ENCODE measurements at regions not wholly inside any gene's neighbourhood (a gene's known extent, or its start where the extent isn't known, plus 50 kb on each side); places are given as distances from the start of the nearest gene placed in this dataset.

DNA sequence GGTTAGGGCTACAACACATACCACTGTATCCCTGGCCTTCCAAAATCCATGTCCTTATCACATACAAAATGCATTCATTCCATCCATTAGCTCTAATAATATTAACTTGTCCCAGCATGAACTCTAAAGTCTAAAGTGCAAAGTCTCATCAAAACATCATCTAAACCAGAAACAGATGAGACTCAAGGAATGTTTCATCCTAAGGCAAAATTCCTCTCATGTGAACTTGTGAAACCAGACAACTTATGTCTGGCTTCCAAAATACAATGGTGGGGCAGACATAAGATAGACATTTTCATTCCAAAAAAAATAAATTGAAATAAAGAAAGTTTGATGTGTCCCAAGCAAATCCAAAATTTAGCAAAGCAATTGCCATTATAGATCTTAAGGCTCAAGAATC lies 257.4 kb downstream of the HTR1B start:
- Mint-ChIP-seq H3K4me3 (no peak overlapping the region), H3K27me3 (no peaks in the 10 kb centered on the region), H3K9me3 (peaks cover 0 to 23% (median 6%) of the 10 kb centered on the region in 11 donors), H3K4me1 (no peaks in the 10 kb centered on the region), H3K27ac (no peak overlapping the region), H3K36me3 (no peaks in the 10 kb centered on the region)
- intact Hi-C loops (cut with micrococcal nuclease) = no loop called here
- Histone ChIP-seq H3K27me3 (ENCODE audit: control insufficient read depth in 2 of 2, insufficient read depth in 2 of 2, low read length in 2 of 2) (no peaks in the 10 kb centered on the region), H3K9me3 (ENCODE audit: control insufficient read depth in 2 of 3, low read length in 3 of 3) (no peaks in the 10 kb centered on the region), H3K4me1 (ENCODE audit: control insufficient read depth in 2 of 2, insufficient read depth in 2 of 2, low read length in 2 of 2) (no peaks in the 10 kb centered on the region), H3K27ac (ENCODE audit: low read depth, low read length) (no peak overlapping the region), H3K4me3 (ENCODE audit: low read length) (no peak overlapping the region), H3K36me3 (ENCODE audit: control insufficient read depth in 2 of 3, insufficient read depth in 3 of 3, low read length in 3 of 3) (no peaks in the 10 kb centered on the region)
- ATAC-seq (no peak), DNase-seq (no peak)
- ChIA-PET CTCF (no interaction called here), POLR2A (no interaction called here)

DNA sequence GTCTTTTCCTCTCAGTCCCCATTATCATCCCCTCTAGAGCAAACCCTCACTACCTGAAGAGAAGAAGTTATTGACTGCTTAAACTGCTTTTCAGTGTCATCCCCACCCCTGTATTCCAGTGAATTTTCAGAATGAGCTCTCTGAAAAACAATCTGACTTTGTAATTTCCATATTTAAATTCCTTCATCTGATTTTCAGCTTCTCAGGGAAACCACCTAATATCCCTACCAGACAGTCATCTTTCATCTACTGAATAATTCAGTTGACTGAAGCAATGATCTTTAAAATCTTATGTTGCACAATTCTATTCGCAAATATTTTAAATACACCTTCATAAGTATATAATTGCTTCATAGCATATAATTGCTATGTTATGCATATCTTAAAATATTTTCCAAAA lies 258.7 kb downstream of the HTR1B start:
- Histone ChIP-seq H3K4me3 (ENCODE audit: low read length) (no peak overlapping the region), H3K9me3 (ENCODE audit: control insufficient read depth in 2 of 3, low read length in 3 of 3) (no peaks in the 10 kb centered on the region), H3K4me1 (ENCODE audit: control insufficient read depth in 2 of 2, insufficient read depth in 2 of 2, low read length in 2 of 2) (no peaks in the 10 kb centered on the region), H3K27ac (ENCODE audit: low read depth, low read length) (no peak overlapping the region), H3K36me3 (ENCODE audit: control insufficient read depth in 2 of 3, insufficient read depth in 3 of 3, low read length in 3 of 3) (no peaks in the 10 kb centered on the region), H3K27me3 (ENCODE audit: control insufficient read depth in 2 of 2, insufficient read depth in 2 of 2, low read length in 2 of 2) (no peaks in the 10 kb centered on the region)
- Mint-ChIP-seq H3K4me1 (no peaks in the 10 kb centered on the region), H3K9me3 (peaks cover 0 to 30% (median 7%) of the 10 kb centered on the region in 11 donors), H3K27me3 (no peaks in the 10 kb centered on the region), H3K27ac (no peak overlapping the region), H3K4me3 (no peak overlapping the region), H3K36me3 (no peaks in the 10 kb centered on the region)
- DNase-seq (no peak), ATAC-seq (no peak)
- CTCF ChIA-PET = no interaction called here
- POLR2A ChIA-PET = no interaction called here
- intact Hi-C loops (cut with micrococcal nuclease) = no loop called here

DNA sequence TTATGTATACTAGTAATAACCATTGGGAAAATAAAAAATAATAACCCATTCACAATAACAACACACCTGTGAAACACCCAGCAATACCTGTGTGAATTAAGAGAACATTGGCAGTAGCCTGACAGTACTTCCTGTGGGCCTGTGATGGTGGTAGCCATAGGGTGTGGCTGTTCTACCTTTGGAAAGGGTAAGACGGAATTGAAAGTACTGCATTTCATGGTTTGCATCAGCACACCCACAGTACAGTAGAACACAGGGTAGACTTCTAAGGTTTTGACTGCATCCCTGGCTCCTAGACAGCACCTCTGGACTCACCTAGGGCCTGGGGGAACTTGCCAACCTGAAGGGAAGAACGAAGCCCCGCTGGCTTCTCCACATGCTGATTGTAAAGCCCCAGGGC lies 279.8 kb downstream of the HTR1B start:
- no peaks in the 10 kb centered on the region for H3K36me3 ChIP-seq (ENCODE audit: control insufficient read depth in 2 of 3, insufficient read depth in 3 of 3, low read length in 3 of 3)
- H3K9me3 ChIP-seq (ENCODE audit: control insufficient read depth in 2 of 3, low read length in 3 of 3) = no peaks in the 10 kb centered on the region
- Mint-ChIP-seq H3K27me3 (no peaks in the 10 kb centered on the region), H3K9me3 (peaks cover 3 to 37% (median 8%) of the 10 kb centered on the region in 11 donors), H3K4me3 (no peak overlapping the region), H3K27ac (no peak overlapping the region), H3K4me1 (no peaks in the 10 kb centered on the region), H3K36me3 (no peaks in the 10 kb centered on the region)
- CTCF ChIA-PET = no interaction called here
- no peaks in the 10 kb centered on the region for H3K4me1 ChIP-seq (ENCODE audit: control insufficient read depth in 2 of 2, insufficient read depth in 2 of 2, low read length in 2 of 2)
- ATAC-seq (no peak), DNase-seq (no peak)
- H3K27ac ChIP-seq (ENCODE audit: low read depth, low read length) = no peak overlapping the region
- intact Hi-C loops (cut with micrococcal nuclease) = no loop called here
- POLR2A ChIA-PET = no interaction called here
- H3K4me3 ChIP-seq (ENCODE audit: low read length) = no peak overlapping the region
- no peaks in the 10 kb centered on the region for H3K27me3 ChIP-seq (ENCODE audit: control insufficient read depth in 2 of 2, insufficient read depth in 2 of 2, low read length in 2 of 2)

DNA sequence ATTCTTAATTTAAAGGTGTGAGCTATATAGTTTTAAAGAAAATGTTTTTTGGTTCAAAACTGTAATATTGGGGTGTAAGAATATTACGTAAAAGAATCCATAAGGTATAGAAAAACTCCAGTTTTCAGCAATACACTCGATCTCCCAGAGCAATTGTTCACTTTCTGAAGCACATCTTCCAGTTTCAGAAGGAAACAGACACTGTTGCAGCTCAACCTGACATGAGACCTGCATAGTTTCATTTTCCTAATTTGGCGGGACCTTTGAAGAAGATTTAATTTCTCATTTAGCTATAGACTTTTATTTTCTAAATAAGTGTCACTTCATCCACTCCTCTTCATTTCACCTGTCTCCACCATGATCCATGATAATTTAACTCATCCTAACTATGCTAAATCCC lies 281.5 kb downstream of the HTR1B start:
- H3K4me1 Mint-ChIP-seq = no peaks in the 10 kb centered on the region
- H3K27ac Mint-ChIP-seq = no peak overlapping the region
- Histone ChIP-seq H3K4me1 (ENCODE audit: control insufficient read depth in 2 of 2, insufficient read depth in 2 of 2, low read length in 2 of 2) (no peaks in the 10 kb centered on the region), H3K36me3 (ENCODE audit: control insufficient read depth in 2 of 3, insufficient read depth in 3 of 3, low read length in 3 of 3) (no peaks in the 10 kb centered on the region), H3K27me3 (ENCODE audit: control insufficient read depth in 2 of 2, insufficient read depth in 2 of 2, low read length in 2 of 2) (no peaks in the 10 kb centered on the region), H3K4me3 (ENCODE audit: low read length) (no peak overlapping the region), H3K9me3 (ENCODE audit: control insufficient read depth in 2 of 3, low read length in 3 of 3) (no peaks in the 10 kb centered on the region), H3K27ac (ENCODE audit: low read depth, low read length) (no peak overlapping the region)
- DNase-seq (no peak), ATAC-seq (no peak)
- ChIA-PET CTCF (no interaction called here), POLR2A (no interaction called here)
- intact Hi-C loops (cut with micrococcal nuclease) = no loop called here
- H3K27me3 Mint-ChIP-seq = no peaks in the 10 kb centered on the region
- no peak overlapping the region for H3K4me3 Mint-ChIP-seq
- H3K36me3 Mint-ChIP-seq = no peaks in the 10 kb centered on the region
- peaks cover 2 to 35% (median 10%) of the 10 kb centered on the region in 11 donors for H3K9me3 Mint-ChIP-seq

DNA sequence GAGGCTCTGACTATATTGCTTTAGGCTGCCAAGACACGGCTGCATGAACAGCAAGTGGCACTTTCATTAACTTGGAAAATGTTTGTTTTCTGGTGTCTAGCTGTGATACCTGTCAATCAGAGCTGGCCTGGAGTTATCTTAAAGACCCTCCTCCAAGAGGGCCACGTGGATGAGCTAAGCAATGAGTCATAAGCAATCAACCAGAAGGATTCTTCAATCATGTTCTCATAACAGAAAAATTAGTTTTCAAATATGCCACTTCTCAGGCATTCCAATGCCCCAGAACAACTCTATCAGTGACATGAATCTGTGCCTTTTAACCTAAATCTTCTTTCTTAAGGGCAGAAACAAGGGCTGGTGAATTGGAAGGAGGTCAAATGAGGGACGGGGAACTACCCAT lies 283.0 kb downstream of the HTR1B start:
- Mint-ChIP-seq H3K4me1 (no peaks in the 10 kb centered on the region), H3K9me3 (peaks cover 3 to 37% (median 10%) of the 10 kb centered on the region in 11 donors), H3K36me3 (no peaks in the 10 kb centered on the region), H3K27ac (no peak overlapping the region), H3K4me3 (no peak overlapping the region), H3K27me3 (no peaks in the 10 kb centered on the region)
- H3K4me1 ChIP-seq (ENCODE audit: control insufficient read depth in 2 of 2, insufficient read depth in 2 of 2, low read length in 2 of 2) = no peaks in the 10 kb centered on the region
- ATAC-seq (no peak), DNase-seq (no peak)
- no peak overlapping the region for H3K4me3 ChIP-seq (ENCODE audit: low read length)
- H3K27ac ChIP-seq (ENCODE audit: low read depth, low read length) = no peak overlapping the region
- ChIA-PET POLR2A (no interaction called here), CTCF (no interaction called here)
- intact Hi-C loops (cut with micrococcal nuclease) = no loop called here
- no peaks in the 10 kb centered on the region for H3K36me3 ChIP-seq (ENCODE audit: control insufficient read depth in 2 of 3, insufficient read depth in 3 of 3, low read length in 3 of 3)
- H3K9me3 ChIP-seq (ENCODE audit: control insufficient read depth in 2 of 3, low read length in 3 of 3) = no peaks in the 10 kb centered on the region
- H3K27me3 ChIP-seq (ENCODE audit: control insufficient read depth in 2 of 2, insufficient read depth in 2 of 2, low read length in 2 of 2) = no peaks in the 10 kb centered on the region

DNA sequence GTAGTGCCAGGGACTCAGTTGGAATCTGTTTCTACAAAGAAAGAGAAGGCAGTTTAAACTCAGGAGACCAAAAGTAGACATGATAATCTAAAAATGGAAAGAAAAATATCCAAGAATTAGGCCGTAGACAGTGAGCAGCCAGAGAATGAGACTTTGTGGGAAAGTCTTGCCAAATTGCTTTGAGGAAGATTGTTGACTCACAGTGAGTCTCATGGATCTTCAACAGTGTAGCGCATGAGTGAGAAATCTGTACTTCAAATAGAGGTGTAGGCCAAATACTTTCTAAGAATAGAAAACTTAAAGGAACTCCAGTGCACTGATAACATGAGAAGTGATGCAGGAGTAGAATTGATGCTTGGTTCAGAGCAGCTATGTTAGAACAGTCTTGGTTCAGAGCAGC lies 284.5 kb downstream of the HTR1B start:
- no peak for ATAC-seq
- H3K36me3 ChIP-seq (ENCODE audit: control insufficient read depth in 2 of 3, insufficient read depth in 3 of 3, low read length in 3 of 3) = no peaks in the 10 kb centered on the region
- peaks cover 3 to 28% (median 10%) of the 10 kb centered on the region in 11 donors for H3K9me3 Mint-ChIP-seq
- no peak overlapping the region for H3K27ac ChIP-seq (ENCODE audit: low read depth, low read length)
- H3K9me3 ChIP-seq (ENCODE audit: control insufficient read depth in 2 of 3, low read length in 3 of 3) = no peaks in the 10 kb centered on the region
- no peaks in the 10 kb centered on the region for H3K36me3 Mint-ChIP-seq
- no peaks in the 10 kb centered on the region for H3K4me1 Mint-ChIP-seq
- H3K27ac Mint-ChIP-seq = no peak overlapping the region
- H3K27me3 Mint-ChIP-seq = no peaks in the 10 kb centered on the region
- POLR2A ChIA-PET = no interaction called here
- no peak for DNase-seq
- intact Hi-C loops (cut with micrococcal nuclease) = no loop called here
- H3K4me3 ChIP-seq (ENCODE audit: low read length) = no peak overlapping the region
- no peaks in the 10 kb centered on the region for H3K4me1 ChIP-seq (ENCODE audit: control insufficient read depth in 2 of 2, insufficient read depth in 2 of 2, low read length in 2 of 2)
- no peak overlapping the region for H3K4me3 Mint-ChIP-seq
- CTCF ChIA-PET = no interaction called here
- no peaks in the 10 kb centered on the region for H3K27me3 ChIP-seq (ENCODE audit: control insufficient read depth in 2 of 2, insufficient read depth in 2 of 2, low read length in 2 of 2)

DNA sequence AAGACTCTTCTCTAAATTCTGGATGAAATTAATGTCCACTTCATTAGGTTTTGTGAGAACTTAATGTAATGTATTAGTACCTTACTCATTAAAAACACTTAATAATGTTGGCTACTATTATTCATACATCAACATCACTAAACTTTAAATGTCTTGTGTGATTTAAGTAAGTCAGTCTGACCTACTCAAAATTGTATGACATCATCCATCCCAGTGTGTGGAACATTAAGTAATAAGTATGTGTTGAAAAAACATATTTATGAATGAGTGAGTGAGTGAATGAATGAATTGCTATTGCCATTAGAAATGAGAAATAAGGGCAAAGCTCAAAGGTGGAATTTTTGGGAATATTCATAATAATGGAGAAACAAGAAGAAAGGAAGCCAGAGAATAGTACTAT lies 285.8 kb downstream of the HTR1B start:
- Histone ChIP-seq H3K27me3 (ENCODE audit: control insufficient read depth in 2 of 2, insufficient read depth in 2 of 2, low read length in 2 of 2) (no peaks in the 10 kb centered on the region), H3K36me3 (ENCODE audit: control insufficient read depth in 2 of 3, insufficient read depth in 3 of 3, low read length in 3 of 3) (no peaks in the 10 kb centered on the region), H3K27ac (ENCODE audit: low read depth, low read length) (no peak overlapping the region), H3K4me3 (ENCODE audit: low read length) (no peak overlapping the region), H3K9me3 (ENCODE audit: control insufficient read depth in 2 of 3, low read length in 3 of 3) (no peaks in the 10 kb centered on the region), H3K4me1 (ENCODE audit: control insufficient read depth in 2 of 2, insufficient read depth in 2 of 2, low read length in 2 of 2) (no peaks in the 10 kb centered on the region)
- H3K27ac Mint-ChIP-seq = no peak overlapping the region
- POLR2A ChIA-PET = no interaction called here
- H3K36me3 Mint-ChIP-seq = peaks cover 0 to 3% (median 0%) of the 10 kb centered on the region in 5 donors
- intact Hi-C loops (cut with micrococcal nuclease) = no loop called here
- CTCF ChIA-PET = no interaction called here
- ATAC-seq (no peak), DNase-seq (no peak)
- H3K9me3 Mint-ChIP-seq = peaks cover 0 to 30% (median 10%) of the 10 kb centered on the region in 11 donors
- no peaks in the 10 kb centered on the region for H3K27me3 Mint-ChIP-seq
- H3K4me1 Mint-ChIP-seq = no peaks in the 10 kb centered on the region
- H3K4me3 Mint-ChIP-seq = no peak overlapping the region
